ENCODE measurements at regions not wholly inside any gene's neighbourhood (a gene's known extent, or its start where the extent isn't known, plus 50 kb on each side); places are given as distances from the start of the nearest gene placed in this dataset.
"Not testable (repeated sequence)": the region's sequence is repeated elsewhere in the genome, so short reads cannot be mapped to it uniquely, and the experiment has no call there.

- no peak overlapping the region for H3K4me3 ChIP-seq (ENCODE audit: low read depth, low read length)
- no peak for TF ChIP-seq CTCF (IDR thresholded peaks at IDR 0.05; ENCODE audit: low read depth, low read length)
Measured at GRCh38 chr14:82798276-82798675, 1264.6 kb upstream of the SEL1L start.

DNA sequence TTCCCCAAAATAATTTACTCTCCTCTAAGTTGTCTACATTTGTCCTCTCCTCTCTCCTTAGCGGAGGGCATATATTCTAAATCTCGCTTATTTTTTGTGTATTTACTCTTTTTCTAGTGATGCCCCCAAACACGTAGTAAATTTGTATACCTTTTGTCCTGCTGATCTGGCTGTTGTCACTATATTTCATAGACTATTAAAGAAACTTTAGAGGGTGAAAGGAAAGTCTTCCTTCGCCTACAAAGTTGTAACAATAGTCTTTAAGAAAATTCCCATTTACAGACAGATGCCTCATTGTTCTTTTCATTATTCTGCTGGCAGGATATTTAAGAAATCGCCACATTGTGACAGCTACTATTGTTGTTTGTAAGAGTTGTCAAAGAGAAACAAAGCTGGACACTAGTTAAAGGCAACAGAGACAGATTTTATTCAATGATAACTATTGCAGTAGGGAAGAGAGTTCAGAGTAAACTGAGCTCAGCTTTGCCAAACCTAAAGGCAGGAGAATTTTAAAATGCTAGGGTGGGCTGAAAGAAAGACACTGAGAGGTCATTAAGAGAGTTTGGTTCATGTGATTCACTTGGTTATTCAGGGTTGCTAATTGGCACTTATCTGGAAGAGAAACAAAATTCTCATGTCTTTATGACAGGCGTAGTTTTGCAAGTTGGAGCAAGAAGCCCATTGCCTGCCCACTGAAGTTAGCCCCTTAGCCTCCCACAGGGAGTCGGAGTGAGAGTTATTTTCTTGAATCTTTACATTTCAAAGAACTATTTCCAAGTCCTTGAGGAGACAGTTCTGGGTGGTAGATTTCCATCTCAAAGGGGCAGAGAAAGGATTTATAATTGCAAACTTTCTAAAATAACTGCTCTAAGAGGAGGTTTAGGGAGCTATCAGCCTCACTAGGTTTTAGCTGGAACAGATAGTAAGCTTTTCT is 1272.5 kb upstream of the SEL1L start:
- no peak for TF ChIP-seq CTCF (IDR thresholded peaks at IDR 0.05; ENCODE audit: low read depth, low read length)
- H3K4me3 ChIP-seq (ENCODE audit: low read depth, low read length) = no peak overlapping the region

DNA sequence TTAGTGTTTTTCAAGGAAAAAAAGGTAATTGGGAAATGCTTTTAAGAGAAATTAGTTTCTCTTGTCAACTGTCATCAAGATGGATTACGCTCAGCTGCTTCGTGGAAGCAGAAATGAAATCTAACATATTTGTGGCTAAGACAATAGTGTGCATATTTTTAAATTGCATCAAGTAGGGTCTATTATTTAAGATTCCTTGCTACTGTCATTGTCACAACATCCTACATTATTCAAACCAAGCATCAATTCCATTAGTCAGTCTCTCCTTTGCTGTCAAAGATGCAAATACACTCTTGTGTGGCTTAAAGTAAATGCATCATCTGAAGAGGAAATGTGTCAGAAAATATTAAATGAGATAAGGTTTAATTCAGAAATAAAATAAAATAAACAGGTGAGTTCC is 1277.6 kb upstream of the SEL1L start:
- no peak for TF ChIP-seq CTCF (IDR thresholded peaks at IDR 0.05; ENCODE audit: low read depth, low read length)
- no peak overlapping the region for H3K4me3 ChIP-seq (ENCODE audit: low read depth, low read length)

GRCh38 chr14:82814339-82814738 is 1280.7 kb upstream of the SEL1L start:
- not testable (repeated sequence) for H3K4me3 ChIP-seq (ENCODE audit: low read depth, low read length)

GRCh38 chr14:82830596-82830995 is 1296.9 kb upstream of the SEL1L start:
- H3K4me3 ChIP-seq (ENCODE audit: low read depth, low read length) = no peak overlapping the region
- no peak for TF ChIP-seq CTCF (IDR thresholded peaks at IDR 0.05; ENCODE audit: low read depth, low read length)

DNA sequence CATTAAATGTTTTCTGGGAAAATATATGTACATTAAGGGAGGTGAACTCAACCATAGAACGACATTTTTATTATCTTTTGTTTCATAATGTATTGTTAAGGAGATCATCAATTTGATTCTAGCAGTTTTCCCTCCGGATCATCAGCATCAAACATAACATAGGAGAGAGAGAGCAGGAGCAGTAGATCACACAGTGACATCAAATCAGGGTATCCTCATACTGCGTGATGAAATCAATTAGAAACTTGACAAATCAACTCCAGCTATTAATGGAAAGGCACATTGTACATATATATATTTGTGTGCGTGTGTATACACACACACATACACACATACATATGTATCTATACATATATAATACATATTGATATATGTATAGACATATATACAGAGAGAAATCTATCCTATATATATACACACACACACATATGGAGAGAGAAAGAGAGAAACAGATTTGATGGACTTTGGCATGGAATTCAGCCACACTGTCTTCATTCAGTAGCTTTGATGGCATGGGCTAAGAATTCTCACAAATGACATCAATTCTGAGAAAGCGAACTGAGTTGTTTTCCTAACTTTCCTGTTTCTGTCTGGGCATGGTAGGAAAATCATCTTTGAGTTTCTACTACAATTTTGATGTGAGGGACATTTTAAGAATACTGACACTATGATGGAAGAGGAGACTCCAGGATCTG is 1302.8 kb upstream of the SEL1L start:
- H3K4me3 ChIP-seq (ENCODE audit: low read depth, low read length) = no peak overlapping the region
- no peak for TF ChIP-seq CTCF (IDR thresholded peaks at IDR 0.05; ENCODE audit: low read depth, low read length)

- no peak for TF ChIP-seq CTCF (IDR thresholded peaks at IDR 0.05; ENCODE audit: low read depth, low read length)
- H3K4me3 ChIP-seq (ENCODE audit: low read depth, low read length) = no peak overlapping the region
Measured at GRCh38 chr14:82837611-82838140, 1304.0 kb upstream of the SEL1L start.

Data from WI38 (cell line).